OCI-LY3 (cell line): ENCODE measurements at regions not wholly inside any gene's neighbourhood (a gene's known extent, or its start where the extent isn't known, plus 50 kb on each side); places are given as distances from the start of the nearest gene placed in this dataset.
"Not testable (repeated sequence)": the region's sequence is repeated elsewhere in the genome, so short reads cannot be mapped to it uniquely, and the experiment has no call there.

Experiments
- H2AFZ ChIP-seq: fragments of 200-600, 300-600 bp; shearing (Covaris generic); 2 replicates; pipeline ENCODE4 v1.6.0; 2014; ENCODE audit warnings: antibody characterized with exemption, low read depth, low read length
- H3K27ac ChIP-seq: fragments of 200-600, 300-600 bp; sonication (generic); 2 replicates; pipeline ENCODE4 v1.5.1; 2014; ENCODE audit warnings: mild to moderate bottlenecking, low read length, moderate library complexity, mixed read lengths
- H3K27me3 ChIP-seq: fragments of 200-600, 300-600 bp; sonication (generic); 2 replicates; pipeline ENCODE4 v1.6.1; 2014; ENCODE audit warnings: low read depth, low read length, mixed read lengths
- H3K36me3 ChIP-seq: fragments of 200-600, 300-600 bp; sonication (generic); replicated peaks from 2 replicates; pipeline ENCODE3; 2014; ENCODE audit warnings: low read depth, low read length, mixed read lengths
- H3K4me1 ChIP-seq: fragments of 300-600, 200-600 bp; sonication (generic); 2 replicates; pipeline ENCODE4 v1.6.1; 2014; ENCODE audit warnings: low read length, mixed read lengths
- H3K4me2 ChIP-seq: fragments of 200-600, 300-600 bp; sonication (generic); 2 replicates; pipeline ENCODE4 v1.6.1; 2014; ENCODE audit warnings: low read length, mixed read lengths
- H3K4me3 ChIP-seq: fragments of 300-600, 200-600 bp; sonication (generic); 2 replicates; pipeline ENCODE4 v1.5.1; 2014; ENCODE audit warnings: antibody characterized with exemption, mild to moderate bottlenecking, low read length, moderate library complexity
- H3K79me2 ChIP-seq: fragments of 300-600, 200-600 bp; shearing (Covaris generic); 2 replicates; pipeline ENCODE4 v1.6.1; 2014; ENCODE audit warnings: mild to moderate bottlenecking, low read length, mixed read lengths
- H3K9ac ChIP-seq: fragments of 300-600, 200-600 bp; shearing (Covaris generic); 2 replicates; pipeline ENCODE4 v1.6.0; 2014; ENCODE audit warnings: mild to moderate bottlenecking, low read length, moderate library complexity
- H3K9me3 ChIP-seq: fragments of 200-600, 300-600 bp; shearing (Covaris generic); 2 replicates; pipeline ENCODE4 v1.6.1; 2014; ENCODE audit warnings: low read length, mixed read lengths; ENCODE audit not compliant: insufficient read depth
- H4K20me1 ChIP-seq: fragments of 200-600, 300-600 bp; sonication (generic); 2 replicates; pipeline ENCODE4 v1.6.1; 2016; ENCODE audit warnings: low read length, mixed read lengths; ENCODE audit not compliant: insufficient read depth
- CTCF ChIP-seq: fragments of 200-600, 300-600 bp; sonication (generic); IDR thresholded peaks from 2 replicates; pipeline ENCODE4 v1.5.1; 2014; ENCODE audit warnings: antibody characterized with exemption, low read length, low read depth
- EZH2phosphoT487 ChIP-seq: fragments of 200-600 bp; shearing (Covaris generic); IDR thresholded peaks from 2 replicates; pipeline ENCODE4 v1.6.1; 2018; ENCODE audit warnings: antibody characterized with exemption, mixed run types, low read depth

- no peak overlapping the region for H3K4me3 ChIP-seq
- no peaks in the 10 kb centered on the region for H3K36me3 ChIP-seq
- H3K9ac ChIP-seq = no peak overlapping the region
- H3K9me3 ChIP-seq = no peaks in the 10 kb centered on the region
- TF ChIP-seq EZH2phosphoT487 = no peak
- TF ChIP-seq CTCF = no peak
- H3K4me2 ChIP-seq = no peak overlapping the region
- H2AFZ ChIP-seq = no peak overlapping the region
- H3K27me3 ChIP-seq = no peaks in the 10 kb centered on the region
- H3K27ac ChIP-seq = no peak overlapping the region
- H3K4me1 ChIP-seq = no peaks in the 10 kb centered on the region
- no peaks in the 10 kb centered on the region for H3K79me2 ChIP-seq
- H4K20me1 ChIP-seq = no peaks in the 10 kb centered on the region
Measured at GRCh38 chr10:53675177-53675576, 902.6 kb upstream of the MBL2 start.

GRCh38 chr10:53667063-53667462 is 894.5 kb upstream of the MBL2 start:
- no peaks in the 10 kb centered on the region for H3K79me2 ChIP-seq
- H3K4me3 ChIP-seq = no peak overlapping the region
- no peaks in the 10 kb centered on the region for H3K36me3 ChIP-seq
- H3K27ac ChIP-seq = no peak overlapping the region
- no peaks in the 10 kb centered on the region for H3K27me3 ChIP-seq
- no peak overlapping the region for H2AFZ ChIP-seq
- H4K20me1 ChIP-seq = no peaks in the 10 kb centered on the region
- no peak overlapping the region for H3K4me2 ChIP-seq
- no peaks in the 10 kb centered on the region for H3K4me1 ChIP-seq
- H3K9ac ChIP-seq = no peak overlapping the region
- TF ChIP-seq EZH2phosphoT487 (no peak), CTCF (no peak)
- no peaks in the 10 kb centered on the region for H3K9me3 ChIP-seq

GRCh38 chr10:53664282-53665019 is 891.9 kb upstream of the MBL2 start:
- Histone ChIP-seq H3K4me1 (no peaks in the 10 kb centered on the region), H3K4me2 (no peak overlapping the region), H3K79me2 (no peaks in the 10 kb centered on the region), H4K20me1 (no peaks in the 10 kb centered on the region), H2AFZ (no peak overlapping the region), H3K36me3 (no peaks in the 10 kb centered on the region), H3K9ac (no peak overlapping the region), H3K4me3 (no peak overlapping the region), H3K27ac (no peak overlapping the region), H3K27me3 (no peaks in the 10 kb centered on the region), H3K9me3 (no peaks in the 10 kb centered on the region)
- TF ChIP-seq EZH2phosphoT487 (no peak), CTCF (no peak)

- H3K36me3 ChIP-seq = no peaks in the 10 kb centered on the region
- no peaks in the 10 kb centered on the region for H4K20me1 ChIP-seq
- H3K9ac ChIP-seq = no peak overlapping the region
- H3K9me3 ChIP-seq = no peaks in the 10 kb centered on the region
- TF ChIP-seq CTCF (no peak), EZH2phosphoT487 (no peak)
- H2AFZ ChIP-seq = no peak overlapping the region
- no peaks in the 10 kb centered on the region for H3K27me3 ChIP-seq
- H3K4me1 ChIP-seq = no peaks in the 10 kb centered on the region
- H3K27ac ChIP-seq = no peak overlapping the region
- H3K4me3 ChIP-seq = no peak overlapping the region
- no peaks in the 10 kb centered on the region for H3K79me2 ChIP-seq
- no peak overlapping the region for H3K4me2 ChIP-seq
Measured at GRCh38 chr10:53650794-53651193, 878.2 kb upstream of the MBL2 start.

GRCh38 chr10:53647221-53647620 is 874.6 kb upstream of the MBL2 start:
- not testable (repeated sequence) for H3K79me2 ChIP-seq, H3K9me3 ChIP-seq, H3K36me3 ChIP-seq, H3K4me3 ChIP-seq, H3K9ac ChIP-seq, H3K27ac ChIP-seq, H3K4me1 ChIP-seq, H2AFZ ChIP-seq, H3K27me3 ChIP-seq, H3K4me2 ChIP-seq, H4K20me1 ChIP-seq
